ENCODE measurements at regions not wholly inside any gene's neighbourhood (a gene's known extent, or its start where the extent isn't known, plus 50 kb on each side); places are given as distances from the start of the nearest gene placed in this dataset.

DNA sequence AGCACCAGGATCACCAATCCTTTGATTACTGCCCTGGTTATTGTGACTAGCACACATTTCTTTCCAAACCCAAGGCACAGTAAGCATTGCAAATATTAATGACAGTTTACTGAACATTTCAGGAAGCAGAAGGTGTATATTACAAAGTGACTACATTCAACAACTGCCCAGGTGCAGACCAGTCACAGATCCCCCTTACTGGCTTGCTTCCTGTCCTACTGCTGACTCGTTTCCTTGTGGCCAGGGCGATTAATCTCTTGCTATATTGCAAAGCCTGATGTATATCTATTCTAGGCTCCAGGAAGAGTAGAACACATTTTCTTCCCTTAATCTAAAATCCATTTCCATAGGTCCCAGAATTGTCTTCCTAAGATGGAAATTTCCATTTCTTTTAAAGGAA is 77.2 kb upstream of the EPHA7 start:
- H3K9me3 ChIP-seq (ENCODE audit: control insufficient read depth, insufficient read depth, low read depth, low read length): no peaks in the 10 kb centered on the region
- in situ Hi-C loops (cut with HindIII; ENCODE audit: low pct_unique_long_range_greater_than_20kb, low sequenced_read_pairs): no loop called here
- DNase-seq (ENCODE audit: low read depth, low spot score) (no peak), ATAC-seq (no peak)
- H3K27me3 ChIP-seq (ENCODE audit: control insufficient read depth, insufficient read depth, low read length): no peaks in the 10 kb centered on the region
- ChIA-PET CTCF (no interaction called here), POLR2A (no interaction called here)
- H3K36me3 ChIP-seq (ENCODE audit: control insufficient read depth, insufficient read depth, low read length): no peaks in the 10 kb centered on the region
- no peak overlapping the region for H3K4me3 ChIP-seq (ENCODE audit: low read depth in 2 of 2, low read length in 2 of 2)
- H3K4me1 ChIP-seq (ENCODE audit: control insufficient read depth, insufficient read depth, low read length): no peaks in the 10 kb centered on the region
- TF ChIP-seq POLR2AphosphoS5 (IDR thresholded peaks at IDR 0.05; ENCODE audit: low read depth, low read length) (no peak), TCF7L2 (IDR thresholded peaks at IDR 0.05; ENCODE audit: low read depth, low read length) (no peak), SIN3A (IDR thresholded peaks at IDR 0.05; ENCODE audit: borderline replicate concordance, insufficient read depth, low read depth, low read length) (no peak)
- TF ChIP-seq, protein P1, sequence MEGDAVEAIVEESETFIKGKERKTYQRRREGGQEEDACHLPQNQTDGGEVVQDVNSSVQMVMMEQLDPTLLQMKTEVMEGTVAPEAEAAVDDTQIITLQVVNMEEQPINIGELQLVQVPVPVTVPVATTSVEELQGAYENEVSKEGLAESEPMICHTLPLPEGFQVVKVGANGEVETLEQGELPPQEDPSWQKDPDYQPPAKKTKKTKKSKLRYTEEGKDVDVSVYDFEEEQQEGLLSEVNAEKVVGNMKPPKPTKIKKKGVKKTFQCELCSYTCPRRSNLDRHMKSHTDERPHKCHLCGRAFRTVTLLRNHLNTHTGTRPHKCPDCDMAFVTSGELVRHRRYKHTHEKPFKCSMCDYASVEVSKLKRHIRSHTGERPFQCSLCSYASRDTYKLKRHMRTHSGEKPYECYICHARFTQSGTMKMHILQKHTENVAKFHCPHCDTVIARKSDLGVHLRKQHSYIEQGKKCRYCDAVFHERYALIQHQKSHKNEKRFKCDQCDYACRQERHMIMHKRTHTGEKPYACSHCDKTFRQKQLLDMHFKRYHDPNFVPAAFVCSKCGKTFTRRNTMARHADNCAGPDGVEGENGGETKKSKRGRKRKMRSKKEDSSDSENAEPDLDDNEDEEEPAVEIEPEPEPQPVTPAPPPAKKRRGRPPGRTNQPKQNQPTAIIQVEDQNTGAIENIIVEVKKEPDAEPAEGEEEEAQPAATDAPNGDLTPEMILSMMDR (IDR thresholded peaks at IDR 0.05): no peak
- TF ChIP-seq, protein P2, sequence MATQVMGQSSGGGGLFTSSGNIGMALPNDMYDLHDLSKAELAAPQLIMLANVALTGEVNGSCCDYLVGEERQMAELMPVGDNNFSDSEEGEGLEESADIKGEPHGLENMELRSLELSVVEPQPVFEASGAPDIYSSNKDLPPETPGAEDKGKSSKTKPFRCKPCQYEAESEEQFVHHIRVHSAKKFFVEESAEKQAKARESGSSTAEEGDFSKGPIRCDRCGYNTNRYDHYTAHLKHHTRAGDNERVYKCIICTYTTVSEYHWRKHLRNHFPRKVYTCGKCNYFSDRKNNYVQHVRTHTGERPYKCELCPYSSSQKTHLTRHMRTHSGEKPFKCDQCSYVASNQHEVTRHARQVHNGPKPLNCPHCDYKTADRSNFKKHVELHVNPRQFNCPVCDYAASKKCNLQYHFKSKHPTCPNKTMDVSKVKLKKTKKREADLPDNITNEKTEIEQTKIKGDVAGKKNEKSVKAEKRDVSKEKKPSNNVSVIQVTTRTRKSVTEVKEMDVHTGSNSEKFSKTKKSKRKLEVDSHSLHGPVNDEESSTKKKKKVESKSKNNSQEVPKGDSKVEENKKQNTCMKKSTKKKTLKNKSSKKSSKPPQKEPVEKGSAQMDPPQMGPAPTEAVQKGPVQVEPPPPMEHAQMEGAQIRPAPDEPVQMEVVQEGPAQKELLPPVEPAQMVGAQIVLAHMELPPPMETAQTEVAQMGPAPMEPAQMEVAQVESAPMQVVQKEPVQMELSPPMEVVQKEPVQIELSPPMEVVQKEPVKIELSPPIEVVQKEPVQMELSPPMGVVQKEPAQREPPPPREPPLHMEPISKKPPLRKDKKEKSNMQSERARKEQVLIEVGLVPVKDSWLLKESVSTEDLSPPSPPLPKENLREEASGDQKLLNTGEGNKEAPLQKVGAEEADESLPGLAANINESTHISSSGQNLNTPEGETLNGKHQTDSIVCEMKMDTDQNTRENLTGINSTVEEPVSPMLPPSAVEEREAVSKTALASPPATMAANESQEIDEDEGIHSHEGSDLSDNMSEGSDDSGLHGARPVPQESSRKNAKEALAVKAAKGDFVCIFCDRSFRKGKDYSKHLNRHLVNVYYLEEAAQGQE (IDR thresholded peaks at IDR 0.05; ENCODE audit: insufficient read depth in 1 of 2, low read depth in 2 of 2, low read length in 1 of 2): no peak
- intact Hi-C loops (cut with micrococcal nuclease; ENCODE audit: unreplicated experiment): no loop called here
- no TSS peak for BruUV-seq (replicated peaks)
- H3K27ac ChIP-seq (ENCODE audit: low read length): no peak overlapping the region

DNA sequence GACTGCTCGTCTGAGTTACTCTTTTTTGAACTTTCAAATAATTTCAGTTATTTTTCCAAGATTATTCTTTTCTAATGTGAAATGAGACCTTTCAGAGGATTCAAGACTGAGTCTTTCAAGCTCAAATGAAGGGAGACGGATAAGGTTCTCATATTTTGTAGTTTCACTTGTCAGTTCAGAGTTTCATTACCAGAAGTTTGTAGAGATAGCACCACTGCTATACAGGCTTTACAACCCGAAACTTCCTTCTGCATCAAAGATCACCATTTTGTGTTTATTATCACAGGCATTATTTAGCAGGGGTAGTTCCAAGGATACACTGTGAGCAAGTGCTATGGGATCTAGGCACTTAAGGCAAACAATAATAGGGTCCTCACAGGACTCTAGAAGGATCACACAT is 74.7 kb upstream of the EPHA7 start:
- intact Hi-C loops (cut with micrococcal nuclease; ENCODE audit: unreplicated experiment) (no loop called here), in situ Hi-C loops (cut with HindIII; ENCODE audit: low pct_unique_long_range_greater_than_20kb, low sequenced_read_pairs) (no loop called here)
- Histone ChIP-seq H3K36me3 (ENCODE audit: control insufficient read depth, insufficient read depth, low read length) (no peaks in the 10 kb centered on the region), H3K4me1 (ENCODE audit: control insufficient read depth, insufficient read depth, low read length) (no peaks in the 10 kb centered on the region), H3K27ac (ENCODE audit: low read length) (no peak overlapping the region), H3K4me3 (ENCODE audit: low read depth in 2 of 2, low read length in 2 of 2) (no peak overlapping the region), H3K27me3 (ENCODE audit: control insufficient read depth, insufficient read depth, low read length) (no peaks in the 10 kb centered on the region), H3K9me3 (ENCODE audit: control insufficient read depth, insufficient read depth, low read depth, low read length) (no peaks in the 10 kb centered on the region)
- no TSS peak for BruUV-seq (replicated peaks)
- ChIA-PET CTCF (no interaction called here), POLR2A (no interaction called here)
- TF ChIP-seq TCF7L2 (IDR thresholded peaks at IDR 0.05; ENCODE audit: low read depth, low read length) (no peak), POLR2AphosphoS5 (IDR thresholded peaks at IDR 0.05; ENCODE audit: low read depth, low read length) (no peak), SIN3A (IDR thresholded peaks at IDR 0.05; ENCODE audit: borderline replicate concordance, insufficient read depth, low read depth, low read length) (no peak)
- TF ChIP-seq, protein P1 (IDR thresholded peaks at IDR 0.05): no peak
- TF ChIP-seq, protein P2 (IDR thresholded peaks at IDR 0.05; ENCODE audit: insufficient read depth in 1 of 2, low read depth in 2 of 2, low read length in 1 of 2): no peak
- ATAC-seq (no peak), DNase-seq (ENCODE audit: low read depth, low spot score) (no peak)
